CD4-positive, alpha-beta T cell treated with Interleukin-21 for 1 hour (primary cell): ENCODE measurements at regions not wholly inside any gene's neighbourhood (a gene's known extent, or its start where the extent isn't known, plus 50 kb on each side); places are given as distances from the start of the nearest gene placed in this dataset.
"Not testable (repeated sequence)": the region's sequence is repeated elsewhere in the genome, so short reads cannot be mapped to it uniquely, and the experiment has no call there.

Experiments used
- DNase-seq: peaks from one replicate; pipeline ENCODE4 v3.0.0-alpha.2; 2020

DNA sequence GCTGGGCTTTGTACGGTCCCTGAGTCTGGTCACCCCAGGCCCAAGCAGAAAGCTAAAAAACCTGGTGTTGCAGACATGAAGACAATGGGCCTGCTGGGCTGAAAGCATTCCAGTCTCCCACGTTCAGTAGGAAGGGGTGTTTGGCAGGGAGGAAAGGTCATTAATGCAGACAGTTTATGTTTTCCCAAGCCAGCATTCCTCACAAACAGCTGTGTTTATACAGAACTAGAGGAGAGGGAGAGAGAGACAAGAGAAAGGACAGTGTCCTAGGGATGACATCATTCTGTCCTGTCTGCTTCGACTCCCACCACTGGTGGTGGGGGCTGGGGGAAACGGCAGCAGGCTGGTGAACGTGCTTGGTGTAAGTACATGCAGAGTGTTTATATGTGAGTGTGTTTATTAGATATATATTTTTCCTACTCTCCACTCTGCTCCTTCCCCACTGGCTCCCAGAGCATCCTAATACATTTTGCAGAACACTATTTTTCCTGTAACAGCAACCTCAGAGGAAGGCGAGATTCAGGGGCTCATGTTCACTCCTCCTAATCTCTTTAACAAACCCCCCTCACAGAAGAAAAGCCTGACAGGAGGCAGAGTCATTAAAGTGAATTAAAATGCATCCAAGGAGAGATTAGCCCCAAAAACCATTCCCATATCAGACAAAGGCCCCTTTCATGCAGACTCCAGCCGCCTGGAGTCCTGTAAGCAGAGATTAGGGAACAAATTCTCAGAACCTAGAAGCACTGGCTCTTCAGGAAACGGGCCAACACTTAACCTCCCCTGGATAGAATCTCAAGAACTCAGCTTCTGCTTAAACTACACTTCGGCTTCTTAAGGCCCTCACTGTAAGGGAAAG, 380.4 kb downstream of the TNS1 start:
- no peak for DNase-seq

DNA sequence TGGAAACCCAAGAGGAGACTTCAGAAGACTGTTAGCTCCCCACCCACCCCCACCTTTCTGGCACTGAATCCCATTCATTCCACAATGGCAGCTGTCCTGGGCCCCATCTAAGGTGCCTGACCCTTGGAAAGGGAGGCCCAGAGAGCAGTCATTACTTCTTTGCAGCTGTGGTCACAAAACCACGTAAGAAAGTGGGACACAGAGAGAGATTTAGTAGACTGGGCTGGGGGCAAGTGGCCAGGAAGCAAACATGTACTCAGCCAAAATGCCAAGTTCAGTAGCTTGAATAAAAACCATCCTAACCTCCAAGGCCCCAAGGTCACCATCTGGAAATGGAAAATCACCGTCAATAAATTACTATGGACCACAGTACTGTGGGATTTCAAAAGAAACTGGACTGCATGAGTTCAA, 381.4 kb downstream of the TNS1 start:
- no peak for DNase-seq

DNA sequence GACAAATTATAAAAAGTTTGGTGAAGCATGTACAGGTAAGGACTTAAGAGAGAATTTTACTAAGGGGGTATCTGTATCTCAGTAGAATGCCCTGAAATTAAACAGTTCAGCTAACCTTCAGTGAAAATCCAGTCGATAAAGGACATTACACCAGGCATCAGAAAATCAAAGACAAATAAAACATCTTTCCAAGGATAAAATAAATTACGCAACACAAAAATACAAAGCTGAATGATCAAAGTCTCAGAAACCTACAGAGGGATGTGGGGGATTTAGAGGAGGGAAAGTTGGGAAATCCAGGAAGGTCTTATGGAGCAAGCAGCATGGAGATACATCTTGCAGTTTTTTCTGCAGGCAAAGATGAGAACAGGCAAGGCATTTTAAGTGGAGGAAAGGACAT, 384.1 kb downstream of the TNS1 start:
- DNase-seq = no peak

DNA sequence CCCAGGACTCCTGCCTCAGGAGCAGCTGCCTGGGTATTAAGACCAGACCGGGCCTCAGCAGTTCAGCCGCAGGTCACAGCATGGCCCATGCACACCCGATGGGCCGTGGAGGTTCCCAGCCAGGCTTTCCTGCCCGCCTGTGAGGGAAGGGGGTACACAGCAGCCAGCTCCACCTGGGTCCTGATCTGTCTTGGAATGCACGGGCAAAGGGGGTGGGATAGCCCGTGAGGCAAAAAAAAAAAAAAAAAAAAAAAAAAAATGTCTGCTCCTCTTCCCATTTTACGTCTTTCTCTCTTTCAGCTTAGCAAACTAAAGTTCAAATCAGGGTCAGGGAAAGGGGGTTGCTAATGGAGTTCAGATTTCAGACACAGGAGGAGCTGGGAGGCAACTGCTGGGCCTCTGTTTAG, 385.2 kb downstream of the TNS1 start:
- no peak for DNase-seq

DNA sequence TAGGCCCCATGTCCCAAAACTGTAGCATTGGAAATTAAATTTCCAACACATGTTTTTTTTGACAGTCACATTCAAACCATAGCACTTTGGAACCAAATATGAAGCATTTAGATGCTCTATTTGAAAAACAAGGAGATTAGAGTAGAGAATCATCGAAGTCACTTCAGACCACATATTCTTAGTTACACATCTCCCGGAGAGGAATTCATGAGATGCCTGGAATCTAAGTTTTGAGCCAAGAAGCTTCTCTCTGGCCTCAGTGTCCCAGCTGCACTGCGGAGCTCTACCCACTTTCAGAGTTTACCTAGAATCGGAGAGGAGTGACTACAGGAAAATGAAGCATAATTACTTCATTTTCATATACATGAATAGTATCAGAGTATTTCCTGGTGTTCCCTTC, 385.9 kb downstream of the TNS1 start:
- no peak for DNase-seq

DNA sequence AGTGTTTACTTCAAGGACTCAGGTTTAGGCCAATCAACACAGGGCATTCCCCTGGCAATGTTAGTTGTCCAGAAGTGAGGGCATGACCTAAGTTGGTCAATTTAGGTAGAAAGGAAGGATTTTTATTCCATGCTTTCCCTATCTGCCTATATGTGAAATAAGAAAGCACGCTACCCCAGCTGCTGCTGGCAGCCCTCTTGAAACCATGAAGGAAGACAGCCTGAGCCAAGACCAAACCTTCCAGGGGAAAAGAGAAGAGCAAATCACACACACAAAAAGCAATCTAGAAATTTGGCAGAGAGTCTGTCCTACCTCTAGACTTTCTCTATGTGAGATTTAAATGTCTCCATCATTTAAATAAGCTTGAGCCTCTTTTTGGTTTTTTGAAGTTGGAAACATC, 387.6 kb downstream of the TNS1 start:
- DNase-seq = no peak

DNA sequence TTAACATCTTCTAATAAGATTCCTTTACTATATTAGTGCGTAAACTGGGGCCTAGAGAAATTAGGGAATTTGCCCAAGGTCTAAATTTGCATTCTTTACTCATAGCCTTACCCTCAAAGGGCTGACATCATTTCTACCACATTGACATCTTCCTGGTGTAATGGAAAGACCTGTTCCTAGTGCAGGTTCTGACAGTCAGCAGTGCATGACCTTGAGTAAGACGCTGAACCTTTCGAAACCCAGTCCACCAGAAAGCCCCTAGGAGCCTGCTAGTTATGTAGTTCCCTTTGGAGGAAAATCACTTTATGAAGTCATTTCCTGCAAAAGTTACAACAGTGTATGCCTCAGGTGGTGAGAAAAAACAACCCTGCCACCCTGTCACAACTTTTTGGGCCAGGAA, 388.3 kb downstream of the TNS1 start:
- DNase-seq = no peak

DNA sequence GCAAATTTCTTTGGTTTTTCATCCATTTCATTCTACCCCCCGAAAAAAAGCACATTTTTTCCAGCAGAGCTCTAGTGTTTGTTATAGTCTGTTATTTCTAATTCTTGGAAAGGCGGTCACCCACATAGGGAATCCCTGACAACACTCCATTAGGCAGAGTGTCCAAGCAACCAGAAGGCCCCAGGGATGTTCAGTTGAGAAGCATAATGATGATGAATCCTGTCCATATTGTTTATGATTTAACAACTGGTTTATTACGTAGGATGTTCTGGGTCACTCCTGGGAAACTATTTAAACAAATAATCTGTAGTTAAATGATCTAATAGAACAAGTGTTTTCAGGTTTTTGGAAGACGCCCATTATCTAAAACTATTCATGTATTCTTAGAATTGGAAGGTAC, 388.7 kb downstream of the TNS1 start:
- no peak for DNase-seq

DNA sequence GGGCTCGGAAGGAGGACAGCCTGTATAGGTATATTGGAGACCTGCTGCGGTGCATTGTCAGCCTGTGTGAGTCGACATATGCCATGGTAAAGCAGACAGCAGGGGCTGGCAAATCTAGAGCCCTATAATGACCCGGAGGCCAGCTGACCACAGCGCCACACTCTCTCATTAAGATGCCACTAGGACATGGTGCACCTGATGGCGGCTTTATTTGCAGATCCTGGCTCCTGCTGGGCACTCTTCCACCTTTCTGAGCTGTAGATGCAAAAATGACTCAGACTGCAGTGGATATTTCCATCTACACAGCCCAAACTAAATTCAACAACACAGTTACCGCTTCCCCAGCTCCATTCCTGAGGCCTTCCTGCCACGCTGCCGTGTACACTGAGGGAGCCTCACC, 389.9 kb downstream of the TNS1 start:
- DNase-seq = no peak

DNA sequence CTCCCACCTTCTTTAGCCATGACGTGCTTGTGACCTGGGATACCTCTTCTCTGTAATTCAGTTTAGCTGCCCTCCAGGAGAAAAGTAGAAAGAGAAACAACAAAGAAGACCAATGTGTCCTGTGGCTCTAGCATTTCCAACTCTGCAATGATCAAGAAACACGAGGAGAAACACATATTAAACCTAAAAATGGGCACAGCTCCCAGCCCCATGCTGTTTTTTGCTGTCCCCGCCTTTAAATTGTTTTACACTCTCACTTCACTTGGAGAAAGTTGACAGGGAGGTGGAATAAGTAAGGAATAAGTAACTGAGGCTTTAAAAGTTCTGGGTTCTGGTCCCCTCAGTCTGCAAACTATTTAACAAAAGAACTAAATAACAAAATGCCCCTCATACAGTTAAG, 390.6 kb downstream of the TNS1 start:
- DNase-seq = no peak

DNA sequence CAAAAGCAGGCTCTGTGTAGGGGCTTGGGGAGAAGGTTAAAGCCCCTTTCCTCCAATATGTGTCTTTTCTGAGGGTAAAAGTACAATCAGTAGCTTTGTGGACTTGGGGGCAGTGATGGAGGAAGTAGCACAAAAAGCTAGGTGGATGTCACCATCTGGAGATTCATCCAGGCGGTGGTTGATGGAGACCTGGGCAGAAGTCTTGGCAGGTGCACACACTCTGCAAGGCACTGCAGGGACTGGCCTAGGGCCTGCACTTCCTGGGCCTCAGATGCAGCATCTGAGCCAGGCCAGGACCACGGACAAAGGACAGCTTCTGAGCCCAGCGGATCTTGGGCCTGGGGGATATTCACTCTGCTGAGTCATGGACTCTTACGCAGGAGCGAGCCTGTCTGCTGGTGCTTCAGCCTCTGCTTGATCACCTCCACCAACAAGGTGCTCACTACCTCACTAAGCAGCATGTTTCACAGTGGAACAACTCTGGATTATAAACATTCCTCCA, 391.1 kb downstream of the TNS1 start:
- no peak for DNase-seq

DNA sequence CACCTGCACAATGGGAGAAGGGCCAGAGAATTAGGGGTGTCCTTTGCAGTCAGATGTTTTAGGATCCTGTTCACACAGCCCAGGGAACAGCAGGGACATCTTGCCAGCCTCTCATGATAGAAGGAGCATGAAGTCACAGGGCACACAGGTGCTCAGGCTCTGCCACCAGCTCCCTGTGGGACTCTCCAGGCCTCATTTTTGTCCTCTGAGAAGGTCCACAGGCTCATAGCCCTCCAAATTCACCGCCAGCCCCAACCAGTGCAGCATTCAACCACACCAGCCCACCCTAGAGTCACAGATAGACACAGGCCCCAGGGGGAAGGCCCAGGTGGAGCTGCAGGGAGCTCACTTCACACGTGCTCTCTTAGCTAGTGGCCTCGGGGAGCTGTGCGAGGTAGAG, 391.7 kb downstream of the TNS1 start:
- DNase-seq = no peak

DNA sequence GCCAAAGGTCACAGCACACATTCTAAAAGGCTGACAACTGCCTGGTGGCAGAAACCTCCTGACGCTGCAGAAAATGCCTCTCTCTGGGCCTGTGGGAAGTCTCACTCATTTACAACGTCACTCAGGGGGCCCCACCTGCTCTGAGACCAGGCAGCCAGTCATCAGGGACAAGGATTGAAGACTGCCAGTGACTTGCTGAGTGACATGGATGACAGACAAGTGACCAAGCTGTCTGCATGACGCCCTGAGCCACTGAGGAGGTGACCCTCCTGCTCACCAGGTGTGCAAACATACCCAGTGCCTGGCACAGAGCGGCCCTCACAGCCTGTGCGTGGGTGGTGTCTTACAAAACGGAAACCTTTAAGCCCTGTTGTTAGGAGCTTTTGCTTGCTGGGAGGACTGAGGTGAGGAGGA, 392.4 kb downstream of the TNS1 start:
- DNase-seq = peak; percentile 48

DNA sequence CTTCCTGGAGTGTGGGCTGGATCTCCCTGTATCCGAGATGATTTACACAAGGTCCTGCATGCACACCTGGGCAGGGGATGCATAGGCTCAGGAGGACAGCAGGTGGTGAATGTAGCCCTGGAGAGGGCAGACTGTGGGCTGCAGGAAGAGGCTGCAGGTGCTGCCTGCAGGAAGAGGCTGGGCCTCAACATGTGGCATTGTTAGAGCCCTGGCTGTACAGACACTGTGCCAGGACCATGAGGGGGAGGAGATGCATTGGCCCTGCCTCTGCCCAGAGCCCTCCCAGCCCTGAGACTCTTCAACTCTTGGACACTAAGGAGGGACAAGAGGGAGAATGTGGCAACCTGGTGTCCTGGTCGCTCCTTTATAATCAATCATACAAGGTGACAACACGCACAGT, 392.8 kb downstream of the TNS1 start:
- no peak for DNase-seq

DNA sequence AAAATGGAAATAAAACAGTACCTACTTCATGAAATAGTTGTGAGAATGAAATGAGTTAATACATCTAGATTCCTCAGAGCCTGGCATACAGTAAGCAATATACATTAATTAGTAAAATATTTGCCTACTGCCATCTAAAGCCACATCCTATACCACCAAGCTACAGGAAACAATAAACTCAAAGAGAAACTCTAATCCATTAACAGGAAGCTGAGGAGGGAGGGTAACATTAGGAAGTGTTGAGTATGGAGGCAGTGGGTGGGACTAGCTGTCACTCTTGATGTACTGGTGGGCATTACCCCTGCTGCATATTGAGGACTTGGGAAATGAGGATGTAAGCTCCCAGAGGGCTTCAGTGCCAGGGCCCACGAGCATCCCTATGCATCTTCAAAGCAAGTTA, 396.5 kb downstream of the TNS1 start:
- no peak for DNase-seq

DNA sequence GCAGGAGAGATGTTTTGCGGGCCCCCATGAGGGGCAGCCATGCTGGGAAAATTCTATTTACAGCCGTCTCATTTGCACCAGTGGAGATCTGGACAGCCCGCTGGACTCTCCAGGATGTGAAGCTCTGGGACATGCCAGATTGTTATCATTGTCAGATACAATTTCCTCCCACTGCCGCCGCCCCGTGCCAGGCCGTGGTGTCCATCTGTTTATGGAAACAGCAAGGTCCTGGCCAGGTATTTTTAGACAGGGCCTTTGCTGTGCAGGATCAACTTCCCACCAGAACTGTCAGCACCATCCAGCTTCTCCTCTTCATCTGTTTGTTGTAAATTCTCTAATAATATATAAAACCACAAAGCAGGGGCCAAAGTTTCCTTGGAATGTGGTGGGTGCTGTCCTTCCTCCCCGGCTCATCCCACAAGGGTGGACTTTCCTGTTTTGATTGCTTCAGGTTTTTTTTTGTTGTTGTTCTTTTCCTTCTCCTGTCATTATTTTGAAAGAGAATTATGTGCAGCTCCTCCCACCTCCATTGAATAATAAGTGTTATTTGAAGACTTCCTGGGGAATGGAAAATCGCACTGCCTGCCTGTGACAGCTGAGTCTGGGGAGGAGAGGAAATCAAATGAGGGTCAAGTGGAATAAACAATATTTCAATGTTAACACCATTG, 398.1 kb downstream of the TNS1 start:
- no peak for DNase-seq

DNA sequence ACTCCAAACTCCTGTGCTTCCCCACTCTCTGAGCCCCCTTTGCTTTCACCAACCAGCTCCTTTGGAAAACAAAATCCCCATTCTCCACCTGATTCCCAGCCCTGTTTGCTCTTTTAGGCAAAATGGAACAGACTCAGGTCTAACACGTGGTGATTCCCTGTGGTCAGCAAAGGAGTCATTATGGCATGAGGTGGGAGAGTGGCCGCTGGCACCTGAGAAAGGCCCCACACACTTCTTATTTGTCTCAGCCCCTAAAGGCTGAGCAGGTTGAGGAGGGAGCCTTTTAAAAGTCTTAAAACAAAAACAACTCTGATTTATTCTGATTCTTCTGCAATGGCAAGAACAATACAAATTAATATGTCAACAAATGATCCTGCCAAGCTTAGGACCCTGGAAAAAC, 401.2 kb downstream of the TNS1 start:
- DNase-seq = no peak

DNA sequence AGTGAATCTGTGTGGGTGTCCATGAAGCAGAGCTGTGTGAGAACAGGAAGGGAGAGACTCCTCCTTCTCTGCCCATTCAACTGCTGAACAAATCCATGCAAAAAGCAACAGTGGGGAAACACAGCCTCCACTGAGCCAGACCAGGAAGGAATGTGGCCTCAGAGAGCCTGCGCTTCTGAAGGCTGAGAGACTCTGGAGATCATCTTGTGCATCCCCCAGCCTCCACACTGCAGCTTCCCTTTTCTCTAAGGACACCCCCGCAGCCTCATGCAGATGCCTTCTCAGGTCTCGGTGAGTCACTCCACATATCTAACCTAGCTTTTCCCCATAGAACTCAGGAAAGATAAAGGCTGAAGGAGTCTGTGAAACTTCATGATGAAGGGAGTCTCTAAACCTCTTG, 402.9 kb downstream of the TNS1 start:
- DNase-seq = no peak

DNA sequence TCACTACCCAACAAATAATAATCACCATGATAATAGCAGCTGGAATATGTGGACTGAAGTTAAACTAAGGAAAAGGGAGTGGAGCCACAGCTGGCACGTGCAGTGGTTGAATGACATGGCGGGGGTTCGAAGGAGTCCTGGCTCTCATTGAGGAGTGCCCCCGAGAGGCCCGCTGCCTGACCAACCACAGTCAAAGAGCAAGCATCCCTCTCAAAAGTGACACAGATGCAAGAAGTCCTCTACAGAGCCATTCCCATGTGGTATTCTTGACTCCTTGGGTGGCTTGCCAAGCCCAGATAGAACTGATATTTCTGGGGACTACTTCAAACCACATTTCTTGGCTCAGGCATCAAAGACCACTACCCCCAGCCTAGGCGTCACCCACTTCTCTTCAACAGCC, 405.1 kb downstream of the TNS1 start:
- no peak for DNase-seq

DNA sequence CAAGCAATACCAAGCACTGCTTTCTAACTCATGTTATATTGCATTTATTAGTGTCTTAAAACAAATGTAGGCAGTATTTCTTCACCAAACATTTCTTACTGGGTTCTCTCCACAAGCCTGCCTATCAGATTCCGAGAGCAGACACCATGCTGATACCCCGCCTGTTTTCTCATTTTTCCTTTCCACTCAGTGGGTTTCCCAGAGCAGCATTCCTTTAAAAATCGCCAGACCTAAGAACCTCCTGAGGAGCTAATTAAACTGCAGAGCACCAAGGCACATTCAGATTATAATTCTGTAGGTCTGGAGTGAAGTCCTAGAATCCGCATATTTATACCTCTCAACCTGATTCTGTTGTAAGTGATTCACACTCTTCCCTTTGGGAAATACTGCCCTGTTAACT, 405.6 kb downstream of the TNS1 start:
- no peak for DNase-seq

DNA sequence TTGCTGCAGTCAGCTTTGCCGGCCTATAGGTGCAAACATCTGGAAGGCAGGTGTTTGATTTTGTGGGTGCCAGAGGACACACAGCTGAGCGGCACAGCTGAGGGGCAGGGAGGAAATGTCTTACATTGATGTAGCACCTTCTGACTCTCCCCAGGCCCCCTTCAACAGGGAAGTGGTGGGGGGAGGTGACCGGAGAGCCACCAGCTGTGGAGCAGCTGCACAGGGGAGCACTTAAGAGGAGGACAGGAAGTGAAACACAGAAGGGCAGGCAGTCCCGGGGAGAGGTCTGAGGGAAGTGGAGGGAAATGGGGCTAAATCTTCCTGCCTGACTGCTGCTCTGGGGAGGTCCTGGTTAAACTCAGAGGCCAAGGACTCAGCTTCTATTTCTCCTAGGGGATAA, 409.1 kb downstream of the TNS1 start:
- no peak for DNase-seq

DNA sequence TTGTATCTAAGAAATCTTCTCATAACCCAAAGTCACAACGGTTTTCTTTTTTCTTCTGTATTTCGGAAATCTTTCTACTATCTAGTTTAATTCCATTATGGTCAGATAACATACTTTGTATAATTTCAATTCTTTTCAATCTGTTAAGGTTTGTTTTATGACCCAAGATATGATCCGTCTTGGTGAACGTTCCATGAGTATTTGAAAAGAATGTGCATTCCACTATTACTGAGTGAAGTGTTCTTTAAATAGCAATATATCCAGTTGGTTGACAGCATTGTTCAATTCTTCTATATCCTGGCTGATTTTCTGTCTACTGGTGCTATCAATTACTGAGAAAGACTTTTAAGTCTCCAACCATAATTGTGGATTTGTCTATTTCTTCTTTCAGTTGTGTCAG, 414.5 kb downstream of the TNS1 start:
- no peak for DNase-seq

DNA sequence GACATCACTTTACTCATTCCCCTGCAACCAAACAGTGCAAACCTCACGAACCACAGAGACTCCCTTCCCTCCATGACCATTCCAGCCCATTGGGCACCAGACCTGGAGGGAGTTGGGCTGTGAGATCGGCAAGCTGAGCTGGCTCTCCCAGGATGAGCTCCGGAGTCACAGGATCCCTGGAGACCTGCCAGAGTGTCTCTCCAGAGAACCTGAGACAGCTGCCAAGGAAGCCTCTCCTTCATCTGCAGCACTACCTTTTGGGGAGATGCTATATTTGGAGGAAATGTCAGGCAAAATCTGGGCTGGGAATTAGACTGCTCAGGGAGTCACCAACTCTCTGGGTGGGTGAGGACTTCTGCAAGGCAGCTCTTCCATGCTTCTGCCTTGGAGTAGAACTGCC, 417.4 kb downstream of the TNS1 start:
- DNase-seq = no peak

DNA sequence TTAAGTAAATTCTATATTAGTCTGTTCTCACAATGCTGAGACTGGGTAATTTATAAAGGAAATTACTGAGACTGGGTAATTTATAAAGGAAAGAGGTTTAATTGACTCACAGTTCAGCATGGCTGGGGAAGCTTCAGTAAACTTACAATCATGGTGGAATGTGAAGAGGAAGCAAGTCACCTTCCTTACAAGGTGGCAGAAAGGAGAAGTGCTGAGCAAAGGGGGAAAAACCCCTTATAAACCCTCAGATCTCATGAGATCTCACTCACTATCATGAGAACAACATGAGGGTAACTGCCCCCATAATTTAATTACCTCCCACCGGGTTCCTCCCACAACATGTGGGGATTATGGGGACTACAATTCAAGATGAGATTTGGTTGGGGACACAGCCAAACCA, 422.4 kb downstream of the TNS1 start:
- DNase-seq = not testable (repeated sequence)

DNA sequence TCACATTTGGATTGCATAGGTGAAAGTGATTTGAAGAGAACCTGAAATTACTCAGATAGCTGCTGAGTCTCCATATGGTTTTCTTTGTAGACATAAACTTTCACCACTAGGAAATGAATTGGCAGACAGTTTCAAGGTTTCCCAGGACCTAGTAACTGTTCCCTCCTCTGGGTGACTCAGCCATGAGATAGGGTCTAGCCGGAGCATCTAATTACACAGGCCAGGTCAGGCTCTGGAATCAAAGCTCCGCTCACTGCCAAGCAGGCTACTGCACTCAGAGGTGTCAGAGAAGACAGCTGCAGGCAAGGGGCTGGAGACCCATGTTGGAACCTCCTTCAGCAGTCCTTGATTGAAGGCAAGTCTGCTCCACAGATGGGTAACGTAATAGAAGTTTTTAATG, 429.2 kb downstream of the TNS1 start:
- no peak for DNase-seq
